Smooth muscle cell (in vitro differentiated cells): ENCODE measurements at regions not wholly inside any gene's neighbourhood (a gene's known extent, or its start where the extent isn't known, plus 50 kb on each side); places are given as distances from the start of the nearest gene placed in this dataset.

Experiments
- DNase-seq: peaks from one replicate; lab custom pipeline; 2025; ENCODE audit not compliant: unreplicated experiment; lab: John Stamatoyannopoulos, UW
- H2AFZ ChIP-seq: fragments of 200-600 bp; sonication (generic); 2 replicates; pipeline ENCODE4 v1.6.0; 2016; ENCODE audit warnings: antibody characterized with exemption, low read depth, mild to moderate bottlenecking
- H3F3A ChIP-seq: fragments of 200-600 bp; sonication (generic); 2 replicates; pipeline ENCODE4 v1.6.0; 2017; ENCODE audit warnings: antibody characterized with exemption, low read depth
- H3K27ac ChIP-seq: fragments of 200-600 bp; sonication (generic); 2 replicates; pipeline ENCODE4 v1.5.1; 2016; ENCODE audit warnings: low read depth, mild to moderate bottlenecking
- H3K27me3 ChIP-seq: fragments of 200-600 bp; sonication (generic); 2 replicates; pipeline ENCODE4 v1.6.1; 2016; ENCODE audit warnings: low read depth, mild to moderate bottlenecking
- H3K36me3 ChIP-seq: fragments of 200-600 bp; sonication (generic); 2 replicates; pipeline ENCODE4 v1.5.1; 2016; ENCODE audit warnings: low read depth
- H3K4me1 ChIP-seq: fragments of 200-600 bp; sonication (generic); 2 replicates; pipeline ENCODE4 v1.5.1; 2016; ENCODE audit warnings: low read depth
- H3K4me2 ChIP-seq: fragments of 200-600 bp; sonication (generic); 2 replicates; pipeline ENCODE4 v1.6.0; 2016; ENCODE audit warnings: mild to moderate bottlenecking
- H3K4me3 ChIP-seq: fragments of 200-600 bp; sonication (generic); 2 replicates; pipeline ENCODE4 v1.5.1; 2016; ENCODE audit warnings: mild to moderate bottlenecking
- H3K79me2 ChIP-seq: fragments of 200-600 bp; sonication (generic); 2 replicates; pipeline ENCODE4 v1.6.0; 2016; ENCODE audit warnings: low read depth, mild to moderate bottlenecking
- H3K9ac ChIP-seq: fragments of 200-600 bp; sonication (generic); 2 replicates; pipeline ENCODE4 v1.6.0; 2016; ENCODE audit warnings: low read depth
- H3K9me3 ChIP-seq: fragments of 200-600 bp; sonication (generic); replicated peaks from 2 replicates; pipeline ENCODE4 v1.5.1; 2016; ENCODE audit warnings: low read depth
- H4K20me1 ChIP-seq: fragments of 200-600 bp; sonication (generic); 2 replicates; pipeline ENCODE4 v1.6.0; 2016; ENCODE audit warnings: low read depth
- CTCF ChIP-seq: fragments of 200-600 bp; sonication (generic); IDR thresholded peaks from 2 replicates; pipeline ENCODE4 v1.5.1; 2017; ENCODE audit warnings: borderline replicate concordance, mild to moderate bottlenecking, antibody characterized with exemption; ENCODE audit not compliant: insufficient read depth, poor library complexity, severe bottlenecking
- WGBS: methylation state at CpG from one replicate; pipeline ENCODE4 v1.1.7; 2016; ENCODE audit warnings: low lambda C conversion rate; 5-methylcytosine and 5-hydroxymethylcytosine counted together

DNA sequence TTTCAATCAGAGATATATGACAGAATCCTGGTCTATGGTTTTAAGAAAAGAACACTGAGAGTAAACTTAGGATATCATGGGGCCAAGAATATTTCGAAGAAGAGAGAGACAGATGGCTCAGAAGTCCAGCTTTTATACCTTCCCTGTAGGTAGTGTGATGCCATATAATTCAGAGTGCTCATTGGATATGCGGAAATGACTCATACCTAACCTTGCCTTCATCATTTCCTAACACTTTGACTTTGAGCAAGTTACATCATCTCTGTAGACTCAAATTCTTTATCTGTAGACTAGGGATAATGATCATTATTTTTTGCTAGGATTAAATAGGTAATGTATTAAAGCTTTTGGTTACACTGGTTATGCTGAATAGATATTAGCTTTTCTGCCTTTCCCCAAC lies 461.6 kb upstream of the CNTNAP5 start:
- WGBS, result 80% methylated on average over 2 of the region's 2 CpGs
- no peak for TF ChIP-seq CTCF

GRCh38 chr2:123566291-123566946 lies 458.7 kb upstream of the CNTNAP5 start:
- H3K9ac ChIP-seq, result no peak overlapping the region
- 95% methylated on average over 3 of the region's 3 CpGs for WGBS

More for the DNA sequence above, 461.6 kb upstream of the CNTNAP5 start:
- no peak overlapping the region for H3K4me3 ChIP-seq
- no peak overlapping the region for H3K4me2 ChIP-seq
- H4K20me1 ChIP-seq, result no peaks in the 10 kb centered on the region
- no peaks in the 10 kb centered on the region for H3K79me2 ChIP-seq
- H3K9me3 ChIP-seq, result no peaks in the 10 kb centered on the region
- no peaks in the 10 kb centered on the region for H3F3A ChIP-seq
- no peaks in the 10 kb centered on the region for H3K27me3 ChIP-seq
- no peak overlapping the region for H2AFZ ChIP-seq
- no peak overlapping the region for H3K27ac ChIP-seq
- no peak overlapping the region for H3K9ac ChIP-seq
- H3K4me1 ChIP-seq, result no peaks in the 10 kb centered on the region
- DNase-seq, result no peak
- no peaks in the 10 kb centered on the region for H3K36me3 ChIP-seq

DNA sequence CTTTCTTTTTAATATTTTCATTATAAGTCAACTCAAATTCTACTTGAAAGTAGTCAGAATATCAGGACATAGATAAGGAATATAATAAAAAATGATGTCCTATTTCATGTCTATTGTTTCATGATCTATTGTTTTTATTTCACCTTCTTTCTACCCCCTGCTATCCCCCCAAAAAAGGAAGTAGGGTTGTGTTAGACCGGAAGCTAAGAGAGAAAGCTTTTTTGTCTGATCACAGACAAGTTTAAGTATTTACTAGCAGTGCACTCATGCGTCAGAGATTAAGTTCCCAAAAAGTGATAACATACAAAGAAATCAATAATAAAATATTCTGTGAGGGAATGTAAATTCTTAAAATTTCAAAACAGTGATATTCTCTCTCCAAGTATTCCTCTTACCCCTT lies 447.1 kb upstream of the CNTNAP5 start:
- TF ChIP-seq CTCF, result no peak
- Histone ChIP-seq H3K27me3 (no peaks in the 10 kb centered on the region), H3K79me2 (no peaks in the 10 kb centered on the region), H3K36me3 (no peaks in the 10 kb centered on the region), H3K4me1 (no peaks in the 10 kb centered on the region), H3K4me3 (no peak overlapping the region), H3K27ac (no peak overlapping the region), H3K9me3 (no peaks in the 10 kb centered on the region), H2AFZ (no peak overlapping the region), H3K9ac (no peak overlapping the region), H3K4me2 (no peak overlapping the region), H4K20me1 (no peaks in the 10 kb centered on the region), H3F3A (no peaks in the 10 kb centered on the region)
- 82% methylated on average over 2 of the region's 2 CpGs for WGBS
- no peak for DNase-seq

More at GRCh38 chr2:123566291-123566946, 458.7 kb upstream of the CNTNAP5 start:
- Histone ChIP-seq H3K27me3 (no peaks in the 10 kb centered on the region), H3K4me2 (no peak overlapping the region), H3K9me3 (no peaks in the 10 kb centered on the region), H3K4me1 (no peaks in the 10 kb centered on the region), H3K79me2 (no peaks in the 10 kb centered on the region), H3F3A (no peaks in the 10 kb centered on the region), H4K20me1 (no peaks in the 10 kb centered on the region), H3K4me3 (no peak overlapping the region), H3K36me3 (no peaks in the 10 kb centered on the region), H3K27ac (no peak overlapping the region), H2AFZ (no peak overlapping the region)
- no peak for TF ChIP-seq CTCF
- no peak for DNase-seq

GRCh38 chr2:123596621-123597020 lies 428.5 kb upstream of the CNTNAP5 start:
- no peak overlapping the region for H3K4me3 ChIP-seq
- no peak overlapping the region for H2AFZ ChIP-seq
- no peaks in the 10 kb centered on the region for H3K27me3 ChIP-seq
- no peak overlapping the region for H3K4me2 ChIP-seq
- H3F3A ChIP-seq, result no peaks in the 10 kb centered on the region
- no peak for TF ChIP-seq CTCF
- H3K9me3 ChIP-seq, result no peaks in the 10 kb centered on the region
- no peaks in the 10 kb centered on the region for H4K20me1 ChIP-seq
- no peak overlapping the region for H3K9ac ChIP-seq
- no peaks in the 10 kb centered on the region for H3K36me3 ChIP-seq
- no peaks in the 10 kb centered on the region for H3K79me2 ChIP-seq
- WGBS, result 57% methylated on average over 1 of the region's 1 CpG
- DNase-seq, result no peak
- no peak overlapping the region for H3K27ac ChIP-seq
- H3K4me1 ChIP-seq, result no peaks in the 10 kb centered on the region
